Lower leg skin (tissue), 4 donors: ENCODE measurements at regions not wholly inside any gene's neighbourhood (a gene's known extent, or its start where the extent isn't known, plus 50 kb on each side); places are given as distances from the start of the nearest gene placed in this dataset.

Experiments
- DNase-seq, 2 donors: peaks; one replicate each; pipeline ENCODE4 v3.0.0-alpha.2; 2019; ENCODE audit warnings: low spot score in 2 of 2
- H3K4me3 ChIP-seq: fragments of 200-600 bp; sonication (generic); 2 replicates; pipeline ENCODE4 v1.5.1; 2017; ENCODE audit warnings: mild to moderate bottlenecking, low read depth; ENCODE audit not compliant: poor library complexity, severe bottlenecking
- CTCF ChIP-seq, 3 donors: fragments of 450-650 bp; IDR thresholded peaks; one replicate each; pipeline ENCODE4 v1.5.1; 2016; ENCODE audit warnings: antibody characterized with exemption in 3 of 3, mild to moderate bottlenecking in 3 of 3, moderate library complexity in 2 of 3
- POLR2A ChIP-seq, 2 donors: fragments of 450-650 bp; IDR thresholded peaks; one replicate each; pipeline ENCODE4 v1.6.1; 2016 to 2017; ENCODE audit warnings: antibody characterized with exemption in 2 of 2, mild to moderate bottlenecking in 1 of 2, moderate library complexity in 1 of 2
- WGBS, 2 donors: methylation state at CpG; one replicate each; pipeline ENCODE4 v1.1.5; 2018; 5-methylcytosine and 5-hydroxymethylcytosine counted together
- intact Hi-C: fragments of 100-400 bp; cut with DNase I; formaldehyde crosslinking; loops from one replicate; pipeline ENCODE4 v1.15.0; 2023; ENCODE audit warnings: low total_unique reads

DNA sequence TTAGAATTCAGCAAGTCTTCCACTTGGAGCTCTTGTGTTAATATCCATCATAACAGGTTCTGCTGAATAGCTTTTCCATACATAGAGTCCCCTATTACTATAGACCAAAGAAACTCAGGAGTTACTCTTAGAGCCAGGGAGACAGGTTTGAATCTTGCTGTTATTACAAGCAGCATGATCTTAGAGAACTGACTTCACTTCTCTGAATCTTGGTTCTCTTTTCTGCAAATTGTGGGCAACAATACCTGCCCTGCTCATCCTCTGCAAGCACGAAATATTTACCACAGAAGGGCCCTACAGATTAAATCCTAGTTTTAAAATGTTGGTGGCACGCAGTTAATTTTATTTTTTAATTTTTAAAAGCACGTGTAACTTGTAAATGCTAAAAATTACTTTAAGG is 111.7 kb downstream of the TLR4 start:
- intact Hi-C loops = no loop called here
- no peak for DNase-seq
- 76 to 77% methylated on average over 3 of the region's 3 CpGs for WGBS, 2 donors
- no peak overlapping the region for H3K4me3 ChIP-seq
- TF ChIP-seq CTCF (IDR thresholded peaks at IDR 0.05) (no peak), POLR2A (IDR thresholded peaks at IDR 0.05) (no peak)

DNA sequence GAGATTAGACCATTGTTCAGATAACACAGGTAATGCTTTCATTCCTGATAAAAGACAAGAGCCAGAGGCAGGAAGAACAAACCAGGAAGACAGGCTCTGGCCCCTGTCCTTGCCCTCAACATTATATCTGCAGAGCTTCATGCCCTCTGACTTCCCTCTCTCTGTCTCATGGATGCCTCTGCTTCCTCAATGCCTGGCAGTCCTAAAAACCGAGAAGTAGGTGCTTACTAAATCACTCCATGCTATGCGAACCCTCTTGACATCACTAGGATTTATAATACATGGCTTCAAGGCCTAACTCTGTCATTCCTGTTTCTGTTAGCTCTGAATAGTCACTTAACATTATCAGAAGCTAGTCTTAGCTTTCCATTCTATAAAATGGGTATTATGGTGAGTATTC is 117.8 kb downstream of the TLR4 start:
- intact Hi-C loops = no loop called here
- H3K4me3 ChIP-seq = no peak overlapping the region
- no peak for DNase-seq
- WGBS, 2 donors = 52 to 58% methylated on average over 2 of the region's 2 CpGs
- no peak for TF ChIP-seq POLR2A (IDR thresholded peaks at IDR 0.05)
- no peak for TF ChIP-seq CTCF (IDR thresholded peaks at IDR 0.05)

- no peak for DNase-seq
- TF ChIP-seq POLR2A (IDR thresholded peaks at IDR 0.05) (no peak), CTCF (IDR thresholded peaks at IDR 0.05) (no peak)
- intact Hi-C loops = no loop called here
- no peak overlapping the region for H3K4me3 ChIP-seq
These were observed 119.4 kb downstream of the TLR4 start for GRCh38 chr9:117823576-117823975.

DNA sequence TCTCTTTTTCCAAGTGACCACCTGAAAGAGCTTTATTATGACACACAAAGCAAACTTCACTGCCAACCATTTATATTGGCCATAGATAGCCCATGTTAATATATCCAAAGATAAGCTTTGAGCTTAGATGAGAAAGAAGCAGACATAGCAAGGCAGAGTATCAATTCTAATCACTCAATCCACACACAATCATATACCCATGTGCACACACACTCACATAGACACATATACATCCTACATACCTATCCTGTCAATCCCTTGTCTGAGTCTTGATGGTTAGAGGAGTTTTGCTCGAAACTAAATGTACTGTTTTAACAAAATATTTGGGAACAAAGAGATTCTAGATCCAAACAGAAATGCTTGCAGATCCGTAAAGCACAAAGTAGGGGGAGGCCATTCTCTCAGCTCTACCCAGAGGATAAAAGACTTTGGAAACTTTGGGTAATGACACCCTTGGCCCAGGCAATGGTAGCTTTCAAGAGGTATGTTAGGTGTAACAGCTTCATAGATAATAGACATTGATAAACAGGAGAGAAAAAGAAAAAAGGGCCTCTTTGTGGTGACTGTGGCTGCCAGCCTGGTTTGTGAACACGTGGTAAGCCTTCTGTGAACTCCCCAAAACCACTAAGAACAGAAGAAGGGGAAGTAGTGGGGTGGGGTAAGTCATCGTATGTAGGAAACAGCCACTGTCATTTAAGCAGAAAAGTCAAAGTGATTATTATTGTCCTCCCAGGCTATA is 121.6 kb downstream of the TLR4 start:
- TF ChIP-seq CTCF (IDR thresholded peaks at IDR 0.05) (no peak), POLR2A (IDR thresholded peaks at IDR 0.05) (no peak)
- intact Hi-C loops = no loop called here
- 45 to 50% methylated on average over 4 of the region's 4 CpGs for WGBS, 2 donors
- DNase-seq = no peak
- H3K4me3 ChIP-seq = no peak overlapping the region

GRCh38 chr9:117826837-117827236 is 122.6 kb downstream of the TLR4 start:
- intact Hi-C loops = no loop called here
- no peak for TF ChIP-seq POLR2A (IDR thresholded peaks at IDR 0.05)
- TF ChIP-seq CTCF (IDR thresholded peaks at IDR 0.05) = no peak
- WGBS, 2 donors = 67 to 78% methylated on average over 3 of the region's 3 CpGs
- DNase-seq = no peak
- H3K4me3 ChIP-seq = no peak overlapping the region

DNA sequence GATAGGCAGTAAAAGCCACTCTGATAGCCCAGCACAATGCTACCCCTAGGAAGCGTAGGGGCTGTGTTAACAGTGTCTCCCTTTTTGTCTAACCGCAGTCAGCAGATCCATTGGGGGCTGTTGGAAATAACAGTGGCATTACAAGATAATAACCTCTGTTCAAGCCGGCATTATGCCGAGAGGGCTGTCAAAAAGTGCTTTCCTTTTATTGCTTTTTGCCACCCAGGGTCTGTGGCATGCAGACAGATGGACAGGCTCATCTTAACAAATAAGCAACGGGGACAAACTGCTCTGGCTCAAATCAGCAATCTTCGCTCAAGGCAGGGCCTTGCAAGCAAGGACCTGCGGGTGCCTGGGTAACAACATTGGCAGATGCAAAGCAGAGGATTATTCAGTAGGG is 123.3 kb downstream of the TLR4 start:
- DNase-seq = no peak
- no peak for TF ChIP-seq POLR2A (IDR thresholded peaks at IDR 0.05)
- no peak for TF ChIP-seq CTCF (IDR thresholded peaks at IDR 0.05)
- H3K4me3 ChIP-seq = no peak overlapping the region
- 78 to 83% methylated on average over 7 of the region's 7 CpGs for WGBS, 2 donors
- intact Hi-C loops = no loop called here
